ENCODE measurements at regions not wholly inside any gene's neighbourhood (a gene's known extent, or its start where the extent isn't known, plus 50 kb on each side); places are given as distances from the start of the nearest gene placed in this dataset.

DNA sequence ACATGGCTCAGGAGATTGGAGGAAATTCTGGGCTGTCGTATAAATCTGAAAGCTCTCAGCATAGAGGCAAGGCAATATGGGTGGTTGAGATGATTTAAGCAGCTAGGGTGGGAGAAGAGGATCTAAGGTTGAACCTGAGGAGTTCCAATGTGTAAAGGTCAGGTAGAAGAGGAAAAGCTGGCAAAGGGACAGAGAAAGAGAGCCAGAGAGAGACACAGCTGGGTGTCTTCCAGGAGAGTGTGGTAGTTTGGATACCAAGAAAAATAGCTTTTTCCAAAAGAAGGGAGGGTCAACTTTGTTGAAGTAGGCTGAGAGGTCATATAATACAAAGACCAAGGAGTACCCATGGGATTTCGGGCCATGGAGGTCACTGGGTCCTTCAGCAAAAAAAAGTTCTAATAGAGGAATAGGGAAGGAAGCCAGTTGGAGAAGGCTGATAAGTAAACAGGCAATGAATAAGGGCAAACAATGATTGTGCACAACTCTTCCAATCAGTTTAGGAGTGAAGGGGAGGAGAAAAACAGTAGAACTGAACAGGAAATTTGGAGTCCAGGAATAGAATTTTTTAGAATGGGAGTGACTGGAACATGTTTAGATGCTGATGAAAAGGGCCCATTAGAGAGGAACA is 135.1 kb downstream of the QRSL1 start:
- Histone ChIP-seq H3K4me1 (peaks cover 0 to 4% (median 0%) of the 10 kb centered on the region in 3 donors), H3K4me3 (no peak overlapping the region), H3K9me3 (peaks cover 0 to 3% (median 0%) of the 10 kb centered on the region in 3 donors), H3K27me3 (no peaks in the 10 kb centered on the region), H3K27ac (no peak overlapping the region), H3K36me3 (no peaks in the 10 kb centered on the region)
- WGBS, 2 donors, result 74 to 83% methylated on average over 2 of the region's 2 CpGs
- intact Hi-C loops (cut with DNase I), result no loop called here
- DNase-seq, result no peak
- no peak for TF ChIP-seq POLR2A (IDR thresholded peaks at IDR 0.05)
- TF ChIP-seq, protein P1, sequence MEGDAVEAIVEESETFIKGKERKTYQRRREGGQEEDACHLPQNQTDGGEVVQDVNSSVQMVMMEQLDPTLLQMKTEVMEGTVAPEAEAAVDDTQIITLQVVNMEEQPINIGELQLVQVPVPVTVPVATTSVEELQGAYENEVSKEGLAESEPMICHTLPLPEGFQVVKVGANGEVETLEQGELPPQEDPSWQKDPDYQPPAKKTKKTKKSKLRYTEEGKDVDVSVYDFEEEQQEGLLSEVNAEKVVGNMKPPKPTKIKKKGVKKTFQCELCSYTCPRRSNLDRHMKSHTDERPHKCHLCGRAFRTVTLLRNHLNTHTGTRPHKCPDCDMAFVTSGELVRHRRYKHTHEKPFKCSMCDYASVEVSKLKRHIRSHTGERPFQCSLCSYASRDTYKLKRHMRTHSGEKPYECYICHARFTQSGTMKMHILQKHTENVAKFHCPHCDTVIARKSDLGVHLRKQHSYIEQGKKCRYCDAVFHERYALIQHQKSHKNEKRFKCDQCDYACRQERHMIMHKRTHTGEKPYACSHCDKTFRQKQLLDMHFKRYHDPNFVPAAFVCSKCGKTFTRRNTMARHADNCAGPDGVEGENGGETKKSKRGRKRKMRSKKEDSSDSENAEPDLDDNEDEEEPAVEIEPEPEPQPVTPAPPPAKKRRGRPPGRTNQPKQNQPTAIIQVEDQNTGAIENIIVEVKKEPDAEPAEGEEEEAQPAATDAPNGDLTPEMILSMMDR (IDR thresholded peaks at IDR 0.05), result no peak

DNA sequence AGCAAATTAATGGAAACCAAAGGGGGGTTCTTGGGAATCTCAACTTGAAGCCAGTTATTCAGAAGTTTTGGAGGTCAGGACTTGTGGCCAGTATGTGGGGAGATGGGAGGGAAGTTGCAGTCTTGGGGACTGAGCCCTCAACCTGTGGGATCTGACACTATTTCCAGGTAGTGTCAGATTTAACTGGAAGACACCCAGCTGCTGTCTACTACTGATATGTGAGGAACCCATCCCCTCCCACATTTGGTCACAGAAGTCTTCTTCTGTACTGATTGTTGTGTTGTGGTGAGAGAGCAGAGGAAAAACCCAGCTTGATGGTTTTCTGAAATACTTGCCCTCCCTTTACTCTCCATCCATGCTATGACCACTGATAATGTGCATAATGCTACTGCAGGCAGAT is 134.0 kb downstream of the QRSL1 start:
- Histone ChIP-seq H3K27ac (no peak overlapping the region), H3K4me3 (no peak overlapping the region), H3K4me1 (peaks cover 0 to 4% (median 0%) of the 10 kb centered on the region in 3 donors), H3K27me3 (no peaks in the 10 kb centered on the region), H3K9me3 (no peaks in the 10 kb centered on the region), H3K36me3 (no peaks in the 10 kb centered on the region)
- no peak for DNase-seq
- intact Hi-C loops (cut with DNase I), result no loop called here
- TF ChIP-seq, protein P1 (IDR thresholded peaks at IDR 0.05), result no peak
- TF ChIP-seq POLR2A (IDR thresholded peaks at IDR 0.05), result no peak

DNA sequence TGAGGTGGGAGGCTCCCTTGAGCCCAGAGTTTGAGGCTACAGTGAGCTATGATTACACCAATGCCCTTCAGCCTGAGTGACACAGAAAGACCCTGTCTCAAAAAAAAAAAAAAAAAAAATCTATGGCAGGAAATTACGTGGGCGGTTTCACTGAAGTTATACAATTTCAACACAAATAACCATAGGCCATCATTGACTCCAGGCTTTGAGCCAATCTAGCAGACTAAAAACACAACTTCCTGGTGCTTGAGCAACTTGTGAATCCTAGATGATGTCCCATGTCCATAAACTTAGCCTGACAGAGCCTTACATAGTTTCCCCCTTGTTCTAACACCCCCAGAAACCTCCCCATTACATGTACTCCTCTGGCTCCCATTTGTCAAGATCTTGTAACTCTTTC is 131.8 kb downstream of the QRSL1 start:
- 81 to 90% methylated on average over 2 of the region's 2 CpGs for WGBS, 2 donors
- intact Hi-C loops (cut with DNase I), result no loop called here
- no peaks in the 10 kb centered on the region for H3K9me3 ChIP-seq
- TF ChIP-seq, protein P1 (IDR thresholded peaks at IDR 0.05), result no peak
- no peak for TF ChIP-seq POLR2A (IDR thresholded peaks at IDR 0.05)
- no peak overlapping the region for H3K4me3 ChIP-seq
- no peaks in the 10 kb centered on the region for H3K36me3 ChIP-seq
- H3K27me3 ChIP-seq, result no peaks in the 10 kb centered on the region
- H3K27ac ChIP-seq, result no peak overlapping the region
- no peaks in the 10 kb centered on the region for H3K4me1 ChIP-seq
- DNase-seq, result no peak

DNA sequence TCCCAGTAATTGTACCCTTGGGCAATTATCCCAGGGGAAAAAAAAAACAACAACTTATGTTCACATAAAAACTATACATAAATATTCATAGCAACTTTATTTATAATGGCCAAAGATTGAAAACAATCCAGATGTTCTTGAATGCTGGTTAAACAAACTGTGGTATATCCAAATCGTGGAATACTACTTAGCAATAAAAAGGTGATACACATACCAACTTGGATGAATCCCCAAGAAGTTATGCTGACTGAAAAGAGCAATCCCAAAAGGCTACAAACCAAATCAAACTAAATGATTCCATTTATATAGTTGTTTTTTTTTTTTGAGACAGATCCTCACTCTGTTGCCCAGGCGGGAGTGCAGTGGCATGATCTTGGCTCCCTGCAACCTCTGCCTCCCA is 129.7 kb downstream of the QRSL1 start:
- intact Hi-C loops (cut with DNase I), result no loop called here
- no peak overlapping the region for H3K27ac ChIP-seq
- no peaks in the 10 kb centered on the region for H3K27me3 ChIP-seq
- H3K9me3 ChIP-seq, result no peaks in the 10 kb centered on the region
- H3K36me3 ChIP-seq, result no peaks in the 10 kb centered on the region
- no peaks in the 10 kb centered on the region for H3K4me1 ChIP-seq
- TF ChIP-seq POLR2A (IDR thresholded peaks at IDR 0.05), result no peak
- TF ChIP-seq, protein P1 (IDR thresholded peaks at IDR 0.05), result no peak
- WGBS, 2 donors, result 92 to 94% methylated on average over 2 of the region's 2 CpGs
- DNase-seq, result no peak
- H3K4me3 ChIP-seq, result no peak overlapping the region

DNA sequence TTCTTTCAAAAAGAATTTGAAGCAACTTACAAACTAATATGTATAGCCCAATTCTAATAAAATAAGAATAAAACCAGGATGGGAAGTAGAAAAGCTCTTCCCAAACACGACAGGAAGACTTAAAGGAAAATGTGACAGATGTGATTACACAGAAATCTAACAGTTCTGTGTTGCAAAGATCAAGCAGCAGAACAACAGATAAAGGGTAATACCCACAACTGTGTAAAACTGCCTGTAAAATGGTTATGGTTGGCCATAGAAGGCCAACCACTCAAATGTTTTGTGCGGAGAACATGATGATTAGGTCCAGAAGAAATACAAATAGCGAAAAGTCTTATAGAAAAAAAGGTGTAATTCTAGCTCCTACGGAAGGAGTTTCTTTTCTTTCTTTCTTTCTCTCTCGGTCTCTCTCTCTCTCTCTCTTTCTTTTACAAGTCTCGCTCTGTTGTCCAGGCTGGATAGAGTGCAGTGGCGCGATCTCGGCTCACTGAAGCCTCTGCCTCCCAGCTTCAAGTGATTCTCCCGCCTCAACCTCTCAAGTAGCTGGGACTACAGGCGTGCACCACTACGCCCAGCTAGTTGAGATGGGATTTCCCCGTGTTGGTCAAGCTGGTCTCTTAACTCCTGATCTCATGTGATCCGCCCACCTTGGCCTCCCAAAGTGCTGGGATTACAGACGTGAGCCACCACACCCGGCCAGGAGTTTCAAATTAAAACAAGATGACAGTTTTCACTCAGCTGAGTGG is 128.5 kb downstream of the QRSL1 start:
- DNase-seq, result no peak

More for the DNA sequence above, 128.5 kb downstream of the QRSL1 start:
- no peaks in the 10 kb centered on the region for H3K36me3 ChIP-seq
- no peaks in the 10 kb centered on the region for H3K9me3 ChIP-seq
- H3K27me3 ChIP-seq, result no peaks in the 10 kb centered on the region
- no peak overlapping the region for H3K4me3 ChIP-seq
- H3K27ac ChIP-seq, result no peak overlapping the region
- TF ChIP-seq POLR2A (IDR thresholded peaks at IDR 0.05), result no peak
- TF ChIP-seq, protein P1 (IDR thresholded peaks at IDR 0.05), result no peak
- intact Hi-C loops (cut with DNase I), result no loop called here
- H3K4me1 ChIP-seq, result no peaks in the 10 kb centered on the region
- 79 to 82% methylated on average over 12 to 16 of the region's 16 CpGs for WGBS, 2 donors

Measured in esophagus squamous epithelium (tissue), 5 donors.